ENCODE measurements at regions not wholly inside any gene's neighbourhood (a gene's known extent, or its start where the extent isn't known, plus 50 kb on each side); places are given as distances from the start of the nearest gene placed in this dataset.
"Not testable (repeated sequence)": the region's sequence is repeated elsewhere in the genome, so short reads cannot be mapped to it uniquely, and the experiment has no call there.

DNA sequence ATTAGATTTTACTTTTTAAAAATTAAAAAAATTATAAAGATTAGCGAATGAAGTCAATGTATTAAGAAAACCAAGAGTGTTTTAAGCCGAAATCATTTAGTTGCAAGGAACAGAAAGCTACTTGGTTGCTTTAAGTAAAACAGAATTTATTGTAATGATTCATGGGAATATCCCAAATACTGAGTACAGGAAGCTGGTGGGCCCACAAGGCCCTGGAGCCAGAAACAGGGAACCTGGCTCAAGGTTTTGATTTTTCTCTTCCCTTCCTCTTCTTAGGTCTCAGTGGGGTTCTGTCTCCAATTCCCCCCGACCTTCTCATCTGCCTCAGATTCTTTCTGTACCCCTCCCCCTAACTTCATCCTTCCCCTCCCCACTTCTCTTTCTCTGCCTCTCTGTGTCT lies 229.0 kb downstream of the TLE3 start:
- intact Hi-C loops (cut with DNase I), result no loop called here
- ATAC-seq (no peak), DNase-seq (ENCODE audit: missing footprints) (no peak)

DNA sequence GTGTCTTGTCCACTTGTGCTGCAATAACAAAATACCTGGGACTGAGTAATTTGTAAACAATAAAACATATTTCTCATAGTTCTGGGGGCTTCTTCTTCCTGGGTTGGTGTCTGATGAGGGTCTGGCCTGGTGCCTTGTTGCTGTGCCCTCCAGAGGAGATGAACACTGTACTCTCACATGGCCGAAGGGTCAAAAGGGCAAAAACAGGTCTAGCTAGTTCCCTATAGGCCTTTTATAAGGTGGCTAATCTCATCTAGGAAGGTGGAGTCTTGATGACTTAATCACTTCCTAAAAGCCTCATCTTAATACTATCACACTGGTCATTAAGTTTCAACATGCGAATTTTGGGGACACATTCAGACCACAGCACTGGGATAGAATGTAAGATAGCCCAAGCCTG lies 228.4 kb downstream of the TLE3 start:
- intact Hi-C loops (cut with DNase I), result no loop called here
- DNase-seq (ENCODE audit: missing footprints) (no peak), ATAC-seq (no peak)

DNA sequence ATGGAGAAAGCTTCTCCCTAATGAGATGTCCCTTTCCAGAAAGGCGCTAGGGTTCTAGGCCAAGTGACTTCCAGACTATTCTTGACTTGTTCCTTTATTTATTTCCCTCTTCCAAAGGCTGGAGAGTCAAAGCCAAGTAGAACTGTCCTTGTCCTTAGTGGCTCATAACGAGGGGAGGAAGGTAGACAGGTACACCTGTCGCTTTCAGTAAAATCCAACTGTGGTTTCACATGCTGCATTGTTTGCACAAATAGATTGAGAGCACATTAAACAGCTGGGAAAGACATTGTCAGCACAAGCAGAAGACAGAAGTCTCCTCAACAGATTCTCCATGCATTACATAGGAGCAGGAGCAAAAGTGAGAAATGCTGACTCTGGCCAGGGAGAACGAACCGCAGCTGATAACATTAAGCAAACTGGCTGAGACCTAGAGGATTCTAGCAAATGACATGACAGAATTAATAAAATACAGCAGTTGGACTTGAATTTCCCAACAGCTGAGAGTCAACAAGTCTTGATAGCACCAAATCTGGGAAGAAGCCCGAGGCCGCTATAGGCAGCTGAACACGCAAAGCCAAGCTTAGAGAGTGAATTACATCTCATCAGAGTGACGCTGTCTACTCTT lies 227.7 kb downstream of the TLE3 start:
- no peak for ATAC-seq

DNA sequence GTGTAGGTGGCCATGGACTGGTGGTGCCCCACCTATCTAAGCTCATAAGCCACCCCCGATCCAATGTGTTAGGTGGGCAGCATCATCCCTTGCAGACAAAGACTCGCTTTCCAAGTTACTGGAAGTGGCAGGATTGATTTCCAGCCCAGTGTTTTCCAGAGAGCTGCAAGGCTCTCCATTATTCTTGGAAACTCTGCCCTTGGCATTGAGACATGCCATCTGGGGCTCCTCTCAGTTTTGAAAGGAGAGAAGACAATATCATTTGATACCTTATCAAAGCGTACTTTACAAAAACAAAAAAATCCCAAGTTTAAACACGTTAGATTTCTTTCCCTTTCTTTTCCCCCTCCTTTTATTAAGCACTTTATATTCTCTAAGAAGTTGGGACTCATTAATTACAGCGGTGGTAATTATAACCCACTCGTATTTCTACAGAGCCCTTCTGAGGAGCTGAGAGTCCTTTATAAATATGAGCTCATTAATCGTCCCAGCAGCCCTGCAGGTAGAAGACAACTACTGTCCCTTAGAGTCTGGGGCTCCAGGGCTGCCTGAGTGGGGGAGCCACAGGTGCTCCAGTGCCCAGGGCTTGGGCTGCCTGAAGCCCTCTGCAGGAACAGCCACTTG lies 226.1 kb downstream of the TLE3 start:
- DNase-seq (ENCODE audit: missing footprints) (no peak), ATAC-seq (no peak)
- intact Hi-C loops (cut with DNase I), result no loop called here

More for the DNA sequence above, 227.7 kb downstream of the TLE3 start:
- DNase-seq (ENCODE audit: missing footprints), result no peak
- intact Hi-C loops (cut with DNase I), result no loop called here

DNA sequence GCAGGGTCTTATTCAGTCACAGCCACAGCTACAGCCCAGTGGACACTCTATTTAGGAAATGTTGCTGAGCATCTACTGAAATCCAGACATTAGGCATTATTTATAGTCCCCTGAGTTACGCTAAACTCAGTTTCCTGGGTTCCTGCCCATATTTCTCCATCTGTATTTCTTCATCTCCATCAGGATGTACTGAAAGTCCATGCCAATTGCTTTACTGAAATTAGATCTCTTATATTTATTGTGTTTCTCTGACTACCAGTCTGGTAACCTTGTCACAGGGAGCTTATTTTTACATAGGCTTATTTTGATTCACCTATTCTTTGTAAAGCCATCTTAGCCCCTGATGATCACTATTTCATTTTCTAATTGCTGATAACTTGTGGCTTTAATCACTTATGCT lies 223.9 kb downstream of the TLE3 start:
- ATAC-seq, result no peak
- no peak for DNase-seq (ENCODE audit: missing footprints)
- intact Hi-C loops (cut with DNase I), result no loop called here

DNA sequence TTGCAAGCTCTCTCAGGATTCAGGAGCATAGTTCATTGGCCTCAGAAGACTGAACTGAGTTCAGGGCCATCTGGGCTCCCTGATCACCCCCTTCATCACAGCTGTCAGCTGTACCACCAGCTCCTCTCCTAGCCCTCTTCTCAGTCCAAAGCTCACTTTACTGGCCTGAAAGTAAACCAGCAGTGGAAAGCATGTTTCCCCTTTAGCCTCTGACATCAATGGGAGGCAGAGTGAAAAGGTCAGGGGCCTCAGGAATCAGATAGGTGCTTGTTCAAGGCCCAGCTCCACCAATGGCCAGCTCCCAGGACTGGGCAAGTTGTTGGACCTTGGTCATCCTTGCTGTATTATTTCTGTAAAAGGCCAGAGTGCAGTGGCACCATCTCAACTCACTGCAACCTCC lies 223.4 kb downstream of the TLE3 start:
- ATAC-seq, result no peak
- intact Hi-C loops (cut with DNase I), result no loop called here
- no peak for DNase-seq (ENCODE audit: missing footprints)

DNA sequence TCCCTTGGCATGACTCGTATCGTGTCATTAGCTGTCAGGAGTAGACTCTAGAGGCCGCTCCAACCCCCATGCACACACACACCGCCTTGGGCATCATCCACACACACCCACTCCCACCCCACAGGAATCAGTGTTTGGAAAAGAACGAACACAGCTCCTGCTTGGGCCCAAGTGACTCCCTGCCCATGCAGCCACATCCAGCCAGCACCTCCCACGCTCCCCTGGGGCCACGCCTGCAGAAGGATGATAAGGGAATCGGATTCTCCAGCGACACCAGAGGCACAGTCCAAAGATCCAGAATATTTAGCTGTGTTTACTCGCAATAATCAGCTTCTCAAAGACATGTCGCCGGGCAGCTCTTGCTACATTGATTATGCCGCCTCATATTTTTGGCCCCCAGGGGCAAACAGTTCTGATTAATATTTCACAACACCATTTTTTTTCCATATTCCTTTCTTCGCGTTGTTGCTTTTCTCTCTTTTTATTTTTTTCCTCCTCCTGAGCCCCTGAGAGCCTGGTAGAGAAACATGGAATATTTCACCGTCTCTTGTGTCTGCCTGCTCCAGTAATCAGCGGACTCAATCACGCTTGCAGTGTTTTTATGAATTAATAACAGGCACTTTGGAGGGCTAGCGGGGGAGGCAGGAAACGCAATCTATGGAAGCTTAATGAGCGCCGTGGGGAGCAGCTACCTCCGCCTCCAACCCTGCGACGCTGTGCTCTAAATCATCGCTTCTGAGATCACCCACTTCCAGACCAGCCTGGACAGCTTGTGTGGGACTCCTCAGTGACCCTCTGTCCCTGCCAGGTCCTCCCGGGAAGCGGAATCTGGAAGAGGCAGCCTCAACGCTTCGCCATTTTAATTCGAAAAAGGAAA lies 221.4 kb downstream of the TLE3 start:
- ATAC-seq, result peak; percentile 16

DNA sequence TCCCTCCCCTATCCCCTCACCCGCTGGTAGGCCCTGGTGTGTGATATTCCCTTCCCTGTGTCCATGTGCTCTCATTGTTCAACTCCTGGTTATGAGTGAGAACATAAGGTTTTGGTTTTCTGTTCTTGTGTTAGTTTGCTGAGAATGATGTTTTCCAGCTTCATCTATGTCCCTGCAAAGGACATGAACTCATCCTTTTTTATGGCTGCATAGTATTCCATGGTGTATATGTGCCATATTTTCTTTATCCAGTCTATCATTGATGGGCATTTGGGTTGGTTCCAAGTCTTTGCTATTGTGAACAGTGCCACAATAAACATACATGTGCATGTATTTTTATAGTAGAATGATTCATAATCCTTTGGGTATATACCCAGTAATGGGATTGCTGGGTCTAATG lies 217.8 kb downstream of the TLE3 start:
- DNase-seq (ENCODE audit: missing footprints); ATAC-seq; intact Hi-C loops (cut with DNase I): not testable (repeated sequence)

More for the DNA sequence above, 221.4 kb downstream of the TLE3 start:
- intact Hi-C loops (cut with DNase I), result no loop called here
- DNase-seq (ENCODE audit: missing footprints), result no peak

DNA sequence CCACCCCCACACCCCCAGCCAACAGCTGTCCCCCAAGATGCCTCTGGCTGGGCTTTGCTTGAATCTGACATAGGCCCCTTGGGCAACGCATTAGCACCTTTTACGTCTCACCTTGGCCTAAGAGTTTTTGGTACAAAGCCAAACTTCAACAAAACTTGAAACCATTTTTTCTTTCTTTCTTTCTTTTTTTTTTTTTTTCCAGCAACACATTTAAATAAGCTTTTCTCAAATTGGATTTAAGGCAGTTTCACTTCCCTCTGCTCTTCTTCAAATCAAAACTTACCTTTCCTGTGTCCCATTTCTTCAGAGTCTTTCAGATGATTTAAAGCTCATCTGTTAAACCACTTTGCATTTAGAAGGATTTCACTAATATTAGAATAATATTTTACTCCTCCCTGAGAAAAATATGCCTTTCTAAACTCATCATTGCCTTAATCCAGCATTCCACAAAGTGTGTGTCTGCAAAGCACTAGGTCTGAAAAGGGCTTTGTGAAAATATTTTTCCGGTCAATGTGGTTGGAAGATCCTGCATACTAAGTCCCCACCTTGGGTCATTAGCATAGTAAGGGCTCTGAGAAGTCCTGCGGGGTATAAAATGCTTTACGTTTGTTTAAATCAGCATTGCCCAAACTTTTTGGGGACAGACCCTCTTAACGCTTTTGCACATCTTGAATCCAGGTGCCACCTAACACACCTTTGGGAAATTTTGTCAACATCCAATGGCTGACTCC lies 217.0 kb downstream of the TLE3 start:
- DNase-seq (ENCODE audit: missing footprints) (no peak), ATAC-seq (no peak)
- intact Hi-C loops (cut with DNase I), result no loop called here

DNA sequence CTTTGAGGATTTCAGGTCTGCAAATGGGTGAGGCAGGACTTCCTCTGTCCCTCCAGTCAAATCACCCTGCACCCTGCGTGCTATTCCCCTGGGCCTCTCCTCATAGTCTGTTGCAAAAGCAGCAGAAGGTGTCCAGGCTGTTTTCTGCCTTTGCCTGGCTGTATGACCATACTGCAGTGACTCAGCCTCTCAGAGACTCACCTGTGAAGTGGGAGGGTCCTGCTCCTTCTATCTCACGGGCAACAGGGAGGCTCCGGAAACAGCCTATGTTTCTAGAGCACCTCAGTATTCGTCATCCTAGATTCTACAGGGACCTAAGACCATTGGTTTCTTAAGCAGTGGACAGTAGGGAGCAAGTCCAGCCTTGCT lies 216.4 kb downstream of the TLE3 start:
- ATAC-seq (no peak), DNase-seq (ENCODE audit: missing footprints) (no peak)
- intact Hi-C loops (cut with DNase I), result no loop called here

DNA sequence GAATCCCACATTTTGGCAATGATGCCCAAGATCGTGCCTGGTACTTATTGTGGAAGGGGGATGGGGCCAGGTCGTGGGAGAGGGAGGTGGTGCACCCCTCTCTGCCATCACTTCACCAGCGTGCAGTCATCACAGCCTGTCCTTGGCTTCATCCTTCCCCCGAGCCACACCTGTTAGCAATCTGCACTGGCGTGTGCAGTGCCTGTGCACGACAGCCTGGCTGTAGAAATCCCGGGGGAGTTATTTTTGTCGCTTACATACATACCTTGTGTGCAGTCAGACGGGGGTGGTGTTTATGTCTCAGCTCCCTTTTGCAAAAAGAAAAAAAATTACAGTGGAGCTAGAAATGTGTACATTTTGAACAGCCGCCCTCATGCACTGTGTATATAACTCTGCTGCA lies 216.0 kb downstream of the TLE3 start:
- no peak for DNase-seq (ENCODE audit: missing footprints)
- no peak for ATAC-seq
- intact Hi-C loops (cut with DNase I), result no loop called here

DNA sequence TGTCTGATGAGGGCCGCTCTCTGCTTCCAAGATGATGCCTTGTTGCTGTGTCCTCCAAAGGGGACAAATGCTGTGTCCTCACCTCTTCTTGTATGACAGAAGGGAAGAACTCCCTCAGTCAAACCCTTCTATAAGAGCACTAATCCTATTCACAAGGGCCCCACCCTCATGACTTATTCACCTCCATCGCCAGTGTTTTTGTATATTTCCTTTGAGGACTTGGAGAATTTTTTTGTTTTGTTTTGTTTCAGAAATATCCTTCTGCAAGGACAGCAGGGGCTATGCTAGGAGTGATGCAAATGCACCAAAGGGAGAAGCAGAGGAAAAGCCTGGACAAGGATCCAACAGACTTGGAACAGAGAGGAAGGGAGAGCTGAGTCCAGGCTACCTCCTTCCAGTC lies 214.4 kb downstream of the TLE3 start:
- intact Hi-C loops (cut with DNase I), result no loop called here
- ATAC-seq (no peak), DNase-seq (ENCODE audit: missing footprints) (no peak)

DNA sequence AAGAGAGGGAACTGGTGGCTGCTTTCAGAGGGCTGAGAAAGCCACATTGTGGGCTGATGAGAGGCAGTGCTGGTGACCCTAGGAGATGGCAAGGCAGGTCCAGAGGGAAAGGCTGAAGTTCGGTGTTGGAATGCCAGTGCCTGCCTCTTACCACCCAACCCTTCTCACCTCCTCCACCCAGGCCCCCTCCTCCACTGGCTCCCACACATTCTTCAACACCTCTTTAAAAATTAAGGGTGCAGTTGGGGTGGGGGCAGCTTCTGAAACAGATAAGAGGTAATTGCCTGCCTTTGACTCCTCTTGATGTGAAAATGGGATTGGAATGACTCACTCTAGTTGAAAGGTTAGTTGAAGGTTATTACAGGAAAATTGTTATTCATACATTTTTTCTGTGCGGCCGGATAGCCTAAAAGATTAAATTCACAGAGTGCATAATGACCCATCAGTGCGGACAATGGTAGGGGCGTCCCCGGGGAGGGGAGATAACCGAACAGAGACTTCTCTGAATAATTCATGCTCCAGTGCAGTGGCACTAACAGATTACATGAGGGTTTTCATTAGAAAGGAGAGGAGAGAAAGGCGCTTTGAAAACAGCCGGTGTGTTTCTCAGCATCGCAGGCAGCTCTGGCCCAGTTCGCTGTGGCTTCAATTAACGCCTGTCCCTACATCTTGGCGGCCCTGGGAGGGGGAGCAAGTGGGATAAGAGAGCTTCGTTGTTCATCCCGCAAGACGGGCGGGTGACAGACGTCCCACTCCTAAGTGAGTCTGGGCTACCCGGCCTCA lies 212.4 kb downstream of the TLE3 start:
- no peak for DNase-seq (ENCODE audit: missing footprints)
- intact Hi-C loops (cut with DNase I), result no loop called here
- no peak for ATAC-seq

DNA sequence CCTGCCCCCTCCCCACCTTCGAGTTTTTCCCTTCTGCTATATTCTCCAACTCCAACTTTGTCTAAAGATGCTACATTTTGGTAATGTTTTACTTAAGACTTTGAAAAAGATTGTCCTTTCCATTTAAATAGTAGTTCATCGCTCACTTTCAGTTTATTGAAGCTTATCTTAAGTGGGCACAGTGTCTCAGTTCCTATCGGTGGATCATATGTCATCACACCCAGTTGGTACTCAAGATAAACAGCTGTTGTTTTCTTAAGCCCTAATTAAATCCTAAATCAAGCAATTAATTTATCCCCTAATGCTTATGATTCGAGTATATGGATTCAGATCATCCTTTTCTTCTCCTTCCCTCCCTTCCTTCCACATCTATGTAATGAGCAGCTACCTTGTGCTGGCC lies 210.7 kb downstream of the TLE3 start:
- ATAC-seq (no peak), DNase-seq (ENCODE audit: missing footprints) (no peak)
- intact Hi-C loops (cut with DNase I), result no loop called here

DNA sequence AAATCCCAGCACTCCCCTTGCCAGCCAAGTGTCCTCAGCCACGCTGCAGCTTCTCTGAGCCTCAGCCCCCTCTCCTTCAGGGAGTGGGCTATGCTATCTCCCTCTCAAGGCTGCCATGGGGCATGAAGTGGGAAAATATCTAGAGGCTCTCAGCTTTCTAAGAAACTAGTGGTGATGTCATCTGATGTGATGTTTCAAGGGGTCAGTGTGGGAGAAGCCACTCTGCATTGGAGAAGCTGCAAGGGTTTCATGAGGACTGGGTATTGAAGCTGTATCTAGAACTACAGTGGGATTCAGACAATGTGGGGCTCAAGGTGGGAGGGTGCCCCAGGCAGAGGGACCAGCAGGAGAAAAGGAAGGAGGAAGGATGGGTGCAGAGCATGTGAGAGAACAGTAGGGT lies 210.2 kb downstream of the TLE3 start:
- no peak for DNase-seq (ENCODE audit: missing footprints)
- no peak for ATAC-seq
- intact Hi-C loops (cut with DNase I), result no loop called here

DNA sequence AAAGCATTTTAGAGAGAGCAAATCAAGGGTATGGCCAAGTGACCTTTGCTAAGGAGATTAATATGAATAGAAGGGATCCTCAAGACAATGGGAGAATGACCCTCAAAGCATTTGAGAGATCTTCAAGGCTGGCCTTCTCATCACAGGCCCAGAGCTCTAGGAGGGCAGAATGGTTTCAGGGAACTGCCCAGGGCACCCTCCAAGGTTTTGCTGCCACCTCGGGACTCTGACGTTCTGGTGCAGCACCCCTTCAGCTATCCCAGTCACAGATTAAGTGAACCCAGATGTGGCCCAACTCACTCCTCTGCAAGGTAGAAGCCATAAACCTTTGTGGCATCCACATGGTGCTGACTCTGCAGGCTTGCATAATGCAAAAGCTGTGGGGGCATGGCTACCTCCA lies 209.3 kb downstream of the TLE3 start:
- ATAC-seq, result no peak
- intact Hi-C loops (cut with DNase I), result no loop called here
- DNase-seq (ENCODE audit: missing footprints), result no peak

DNA sequence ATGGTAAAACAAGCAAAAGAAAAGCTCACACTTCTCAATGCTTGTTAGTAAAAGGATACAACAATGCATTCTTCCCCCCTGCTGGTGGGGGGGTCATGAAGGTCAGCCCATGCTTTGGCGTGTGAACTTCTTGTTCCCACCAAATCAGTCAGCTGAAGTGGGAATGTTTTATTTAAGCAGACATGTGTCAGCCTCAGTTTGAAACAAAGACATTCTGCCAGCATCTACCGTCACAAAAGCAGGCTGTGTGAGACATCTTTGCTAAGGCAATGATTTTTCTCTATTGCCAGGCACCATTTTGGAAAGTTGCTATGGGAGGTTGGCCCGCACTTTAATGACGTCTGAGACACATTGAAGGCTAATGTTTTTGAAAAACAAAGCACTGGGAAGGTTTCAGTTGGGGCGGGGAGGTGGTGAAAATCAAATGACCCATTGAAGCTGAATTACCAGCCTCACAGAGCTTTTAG lies 206.6 kb downstream of the TLE3 start:
- ATAC-seq, result no peak
- intact Hi-C loops (cut with DNase I), result no loop called here

DNA sequence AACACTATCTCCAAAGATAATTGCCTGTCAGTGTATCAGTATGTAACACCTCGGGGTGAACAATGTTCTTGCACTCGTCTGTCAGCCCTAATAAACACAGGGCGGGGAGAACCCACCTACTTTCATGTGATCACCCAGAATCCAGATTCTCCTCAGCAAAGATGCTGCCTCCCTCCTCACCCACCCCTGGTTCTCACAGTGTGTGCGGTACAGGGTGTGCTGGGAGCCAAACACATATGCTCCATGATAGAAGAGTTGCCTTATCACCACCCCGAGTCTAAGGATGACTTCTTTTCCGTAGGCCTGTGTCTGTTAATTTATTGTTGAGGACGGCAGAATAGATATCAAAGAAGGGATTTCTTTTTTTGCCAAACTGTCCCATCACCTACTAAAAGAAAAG lies 206.1 kb downstream of the TLE3 start:
- ATAC-seq (no peak), DNase-seq (ENCODE audit: missing footprints) (no peak)
- intact Hi-C loops (cut with DNase I), result no loop called here

More for the DNA sequence above, 206.6 kb downstream of the TLE3 start:
- DNase-seq (ENCODE audit: missing footprints), result no peak

DNA sequence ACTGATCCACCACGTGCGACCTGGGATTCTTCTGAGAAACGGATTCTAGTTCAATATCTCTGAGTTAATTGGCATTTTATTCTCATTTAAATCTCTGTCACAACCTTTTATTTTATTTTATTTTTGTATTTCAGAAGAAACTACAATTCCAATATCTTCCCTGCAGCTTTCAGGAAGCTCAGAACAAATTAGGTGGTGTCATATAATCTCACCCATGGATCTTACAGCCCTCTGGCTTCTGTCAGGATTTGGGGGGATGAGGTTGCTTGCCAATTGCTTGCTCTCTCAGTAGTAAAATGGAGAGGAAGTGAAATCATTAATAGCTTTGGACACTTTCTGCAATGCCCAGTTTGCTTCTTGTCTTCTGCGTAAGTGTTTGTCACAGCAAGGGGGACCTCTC lies 205.4 kb downstream of the TLE3 start:
- ATAC-seq (no peak), DNase-seq (ENCODE audit: missing footprints) (no peak)
- intact Hi-C loops (cut with DNase I), result no loop called here

Measured in Right ventricle myocardium inferior (tissue), 1 donor.